NB4 (cell line): ENCODE measurements at regions not wholly inside any gene's neighbourhood (a gene's known extent, or its start where the extent isn't known, plus 50 kb on each side); places are given as distances from the start of the nearest gene placed in this dataset.

Source experiments
- DNase-seq: peaks from one replicate; pipeline ENCODE4 v3.0.0; 2010; ENCODE audit warnings: low read depth
- H3K4me3 ChIP-seq: one replicate; pipeline ENCODE4 v1.5.1; 2011; ENCODE audit warnings: mild to moderate bottlenecking, low read depth, low read length, moderate library complexity
- CTCF ChIP-seq: IDR thresholded peaks from one replicate; pipeline ENCODE4 v1.5.1; 2012; ENCODE audit warnings: low read depth, low read length
- MAX ChIP-seq: IDR thresholded peaks from 2 replicates; pipeline ENCODE4 v1.6.1; 2011; ENCODE audit warnings: low read depth, low read length
- MYC ChIP-seq: IDR thresholded peaks from 2 replicates; pipeline ENCODE4 v1.6.1; 2011; ENCODE audit warnings: low read depth, low read length
- POLR2A ChIP-seq: IDR thresholded peaks from 2 replicates; pipeline ENCODE4 v1.6.1; 2011; ENCODE audit warnings: mild to moderate bottlenecking; ENCODE audit not compliant: insufficient read length; ENCODE audit errors: extremely low read depth

DNA sequence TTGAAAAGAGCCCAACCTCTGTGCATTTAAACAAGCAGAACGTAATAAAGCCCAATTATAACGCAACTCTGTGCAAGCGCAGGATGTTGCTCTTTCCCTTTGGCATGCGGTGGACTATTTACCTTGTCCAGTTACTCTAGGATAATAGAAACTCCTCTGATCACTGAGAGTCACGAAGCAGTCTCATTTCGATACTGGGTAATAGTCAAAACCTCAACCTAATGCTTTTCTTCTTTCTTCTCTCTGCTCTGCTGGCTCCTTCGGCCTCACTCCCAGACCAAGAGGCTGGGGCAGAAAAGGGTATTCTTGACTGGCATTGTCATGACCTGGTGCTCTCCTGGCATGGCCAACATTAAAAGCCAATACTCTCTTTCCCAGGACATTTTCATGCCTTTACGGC is 89.7 kb upstream of the GCFC2 start:
- no peak overlapping the region for H3K4me3 ChIP-seq
- no peak for DNase-seq
- TF ChIP-seq CTCF (no peak), MAX (no peak), MYC (no peak), POLR2A (no peak)

DNA sequence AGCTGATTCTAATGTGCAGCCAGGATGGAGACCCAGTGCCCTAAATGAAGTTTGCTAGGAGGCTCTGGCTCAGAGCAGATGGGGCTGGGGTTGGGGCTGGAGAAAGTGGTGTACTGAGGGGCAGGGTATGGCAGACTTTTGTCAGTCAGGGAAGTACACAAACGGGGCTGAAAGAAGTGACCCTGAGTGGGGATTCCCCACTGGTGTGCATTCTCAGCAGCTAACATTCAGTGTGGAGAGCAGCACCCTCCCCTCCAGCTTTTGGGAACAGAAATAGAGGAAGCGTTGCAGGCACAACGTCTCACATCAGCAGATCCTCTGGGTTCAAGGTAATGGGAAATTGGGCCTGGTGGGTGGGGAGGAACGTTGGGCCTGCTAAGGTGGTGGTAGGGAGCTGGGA is 89.1 kb upstream of the GCFC2 start:
- TF ChIP-seq MAX (no peak), POLR2A (no peak), CTCF (no peak), MYC (no peak)
- no peak overlapping the region for H3K4me3 ChIP-seq
- DNase-seq: no peak

DNA sequence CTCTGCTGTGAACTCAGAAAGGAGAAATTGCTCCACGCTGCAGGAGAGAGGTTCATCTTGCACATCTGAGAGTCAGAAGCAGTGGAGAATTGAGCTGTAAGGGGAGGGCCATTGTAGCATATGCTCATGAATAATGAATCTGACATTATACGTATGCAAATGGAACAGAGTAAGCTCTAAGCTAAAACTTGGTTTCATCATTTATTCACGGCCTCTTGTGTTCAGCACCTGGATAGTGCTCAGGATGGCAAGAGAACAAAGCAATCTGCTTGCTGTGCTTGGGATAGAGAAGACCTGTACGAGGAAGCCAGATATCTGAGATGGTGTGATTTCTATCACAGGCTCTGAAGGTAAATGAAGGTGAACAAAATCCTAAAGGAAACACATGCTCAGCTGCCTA is 87.9 kb upstream of the GCFC2 start:
- DNase-seq: no peak
- no peak for TF ChIP-seq MYC
- TF ChIP-seq MAX: no peak
- TF ChIP-seq CTCF: no peak
- no peak for TF ChIP-seq POLR2A
- H3K4me3 ChIP-seq: no peak overlapping the region

DNA sequence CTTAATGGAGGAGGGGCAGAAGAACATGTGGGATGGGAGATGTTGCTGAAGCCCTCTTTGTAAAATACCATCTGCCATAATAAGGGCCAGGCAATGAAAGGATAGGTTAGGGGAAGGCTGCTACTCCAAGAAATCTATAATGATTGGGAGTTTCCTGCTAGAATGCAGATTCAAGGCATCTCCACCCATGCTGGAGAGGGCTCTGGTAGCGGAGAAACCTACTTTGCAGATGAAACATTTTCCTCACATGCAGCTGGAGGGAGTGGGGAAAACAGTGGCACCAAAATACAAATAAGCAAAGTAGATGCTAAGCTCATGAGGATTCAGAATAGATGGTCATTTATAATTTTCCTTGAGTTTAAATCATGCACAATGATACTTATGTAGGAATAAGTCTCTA is 82.3 kb upstream of the GCFC2 start:
- TF ChIP-seq CTCF (no peak), POLR2A (no peak), MYC (no peak), MAX (no peak)
- no peak for DNase-seq
- no peak overlapping the region for H3K4me3 ChIP-seq

DNA sequence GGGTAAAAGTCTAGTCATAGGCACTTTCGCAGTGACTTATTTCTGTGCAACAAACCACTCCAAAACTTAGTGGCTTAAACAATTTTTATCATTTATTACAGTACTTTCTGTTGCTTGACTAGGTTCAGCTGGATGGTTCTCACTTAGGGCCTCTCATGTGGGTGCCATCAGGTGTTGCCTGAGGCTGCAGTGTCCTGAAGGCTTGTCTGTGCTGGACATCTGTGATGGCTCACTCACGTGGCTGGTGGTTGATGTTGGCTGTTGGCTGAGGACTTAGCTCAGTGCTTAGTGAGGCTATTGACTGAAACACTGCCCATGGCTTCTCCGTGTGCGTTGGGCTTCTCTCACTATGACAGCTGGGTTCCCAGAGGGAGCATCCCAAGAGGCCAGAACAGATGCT is 81.4 kb upstream of the GCFC2 start:
- TF ChIP-seq POLR2A (no peak), MAX (no peak), CTCF (no peak), MYC (no peak)
- no peak for DNase-seq
- H3K4me3 ChIP-seq: no peak overlapping the region
